Tibial artery (tissue), 4 donors: ENCODE measurements at regions not wholly inside any gene's neighbourhood (a gene's known extent, or its start where the extent isn't known, plus 50 kb on each side); places are given as distances from the start of the nearest gene placed in this dataset.

Experiments
- DNase-seq, 2 donors: peaks; one replicate each; pipeline ENCODE4 v3.0.0-alpha.2; 2019
- H3K27ac ChIP-seq, 2 donors: fragments of 200-600 bp; sonication (generic) in 1 of 2; 1 replicate in 1 of 2; 2 replicates in 1 of 2; pipeline ENCODE4 v1.5.1; 2018 to 2019; ENCODE audit warnings: mild to moderate bottlenecking in 1 of 2
- H3K27me3 ChIP-seq, 2 donors: fragments of 200-600 bp; sonication (generic) in 1 of 2; one replicate each; pipeline versions ENCODE4 v1.5.1 to v1.6.0; 2016 to 2019
- H3K36me3 ChIP-seq, 3 donors: fragments of 200-600 bp; sonication (generic) in 2 of 3; one replicate each; pipeline ENCODE4 v1.5.1; 2016 to 2019; ENCODE audit warnings: mild to moderate bottlenecking in 2 of 3
- H3K4me1 ChIP-seq, 4 donors: fragments of 200-600 bp; sonication (generic) in 2 of 4; 1 replicate in 3 of 4; 2 replicates in 1 of 4; pipeline ENCODE4 v1.5.1; 2016 to 2019
- H3K4me3 ChIP-seq, 2 donors: fragments of 200-600 bp; sonication (generic) in 1 of 2; 1 replicate in 1 of 2; 2 replicates in 1 of 2; pipeline ENCODE4 v1.5.1; 2018 to 2019; ENCODE audit warnings: mild to moderate bottlenecking in 2 of 2
- H3K9me3 ChIP-seq, 3 donors: fragments of 200-600 bp; sonication (generic) in 1 of 3; one replicate each; pipeline ENCODE4 v1.5.1; 2016 to 2019
- CTCF ChIP-seq, 2 experiments: fragments of 200-600 bp in 1 of 2; fragments of 450-650 bp in 1 of 2; IDR thresholded peaks; one replicate each; pipeline ENCODE4 v1.5.1; 2017 to 2019; ENCODE audit warnings: antibody characterized with exemption in 2 of 2, mild to moderate bottlenecking in 1 of 2, moderate library complexity in 1 of 2
- intact Hi-C: fragments of 100-400 bp; cut with DNase I; formaldehyde crosslinking; loops from one replicate; pipeline ENCODE4 v1.15.0; 2023; ENCODE audit warnings: low total_unique reads

GRCh38 chr18:5639131-5639530 lies 95.3 kb upstream of the EPB41L3 start:
- intact Hi-C loops, result no loop called here
- Histone ChIP-seq H3K4me1 (no peaks in the 10 kb centered on the region), H3K9me3 (no peaks in the 10 kb centered on the region), H3K27ac (no peak overlapping the region), H3K4me3 (no peak overlapping the region), H3K36me3 (no peaks in the 10 kb centered on the region), H3K27me3 (no peaks in the 10 kb centered on the region)
- TF ChIP-seq CTCF (IDR thresholded peaks at IDR 0.05), result no peak
- DNase-seq, result no peak

DNA sequence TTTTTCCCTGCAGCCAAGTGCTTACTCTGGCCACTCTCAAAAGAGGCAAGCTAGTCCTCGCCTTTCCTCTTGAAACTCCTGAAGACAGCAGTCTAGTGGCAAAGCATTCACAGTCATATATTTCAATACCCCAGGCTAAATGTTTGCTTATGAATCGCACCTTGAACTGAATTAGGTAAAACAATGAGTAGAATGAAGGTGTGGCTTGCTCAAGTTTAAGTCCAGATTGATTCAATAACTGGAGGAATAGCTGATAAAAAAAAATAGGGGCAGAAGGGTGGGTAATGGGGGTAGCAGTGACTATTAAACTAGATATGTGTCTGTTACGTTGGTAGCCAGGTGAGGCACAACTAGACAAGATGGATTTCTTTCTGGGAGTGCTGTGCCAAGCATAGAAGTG lies 88.2 kb upstream of the EPB41L3 start:
- H3K27me3 ChIP-seq, result peaks cover 0 to 21% of the 10 kb centered on the region in 2 donors
- H3K4me3 ChIP-seq, result no peak overlapping the region
- no peaks in the 10 kb centered on the region for H3K36me3 ChIP-seq
- intact Hi-C loops, result no loop called here
- H3K9me3 ChIP-seq, result no peaks in the 10 kb centered on the region
- no peak overlapping the region for H3K27ac ChIP-seq
- TF ChIP-seq CTCF (IDR thresholded peaks at IDR 0.05), result no peak
- peaks cover 0 to 29% (median 20%) of the 10 kb centered on the region in 4 donors for H3K4me1 ChIP-seq
- no peak for DNase-seq

DNA sequence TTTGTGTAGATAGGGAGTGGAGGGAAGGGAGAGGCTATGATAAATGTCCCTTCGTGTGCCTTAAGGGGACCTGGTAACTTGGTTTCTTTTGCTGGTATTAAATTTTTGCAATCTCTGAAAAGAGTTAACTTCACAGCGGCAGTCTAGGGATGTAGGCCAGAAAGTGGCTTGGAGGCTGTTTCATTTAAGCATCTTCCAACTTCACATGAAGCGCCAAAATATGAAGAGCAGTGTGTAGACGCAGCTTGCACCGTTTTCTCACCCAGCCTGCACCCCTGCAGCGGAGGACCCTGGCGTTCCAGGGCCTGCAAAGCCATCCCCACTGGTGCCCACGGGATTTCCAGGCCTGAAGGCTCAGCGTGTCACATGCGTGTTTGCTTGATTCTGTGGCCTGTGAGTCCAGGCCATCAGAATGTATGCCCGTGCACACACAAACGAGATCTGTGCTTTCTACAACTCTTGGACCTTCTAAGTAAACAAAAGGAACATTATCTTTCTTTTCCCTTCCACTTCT lies 87.2 kb upstream of the EPB41L3 start:
- no peak for DNase-seq
- H3K4me3 ChIP-seq, result peak overlapping the region; percentile 55 to 77
- H3K9me3 ChIP-seq, result no peaks in the 10 kb centered on the region
- no peak for TF ChIP-seq CTCF (IDR thresholded peaks at IDR 0.05)
- no peak overlapping the region for H3K27ac ChIP-seq
- intact Hi-C loops, result no loop called here
- H3K27me3 ChIP-seq, result peaks cover 0 to 32% of the 10 kb centered on the region in 2 donors
- H3K36me3 ChIP-seq, result no peaks in the 10 kb centered on the region
- H3K4me1 ChIP-seq, result peaks cover 0 to 29% (median 20%) of the 10 kb centered on the region in 4 donors

- Histone ChIP-seq H3K4me1 (peaks cover 0 to 29% (median 20%) of the 10 kb centered on the region in 4 donors), H3K27ac (peak overlapping the region; percentile 25 to 28), H3K4me3 (peak overlapping the region; percentile 55 to 77), H3K9me3 (no peaks in the 10 kb centered on the region), H3K36me3 (no peaks in the 10 kb centered on the region), H3K27me3 (peaks cover 0 to 33% of the 10 kb centered on the region in 2 donors)
- intact Hi-C loops, result no loop called here
- DNase-seq, result peak; percentile 72 to 79
- no peak for TF ChIP-seq CTCF (IDR thresholded peaks at IDR 0.05)
Measured at GRCh38 chr18:5630057-5630899, 86.5 kb upstream of the EPB41L3 start.

- H3K36me3 ChIP-seq, result no peaks in the 10 kb centered on the region
- no peak for TF ChIP-seq CTCF (IDR thresholded peaks at IDR 0.05)
Measured at GRCh38 chr18:5628512-5629255, 84.9 kb upstream of the EPB41L3 start.

More at GRCh38 chr18:5628512-5629255, 84.9 kb upstream of the EPB41L3 start:
- Histone ChIP-seq H3K4me1 (peaks cover 0 to 29% (median 20%) of the 10 kb centered on the region in 4 donors), H3K4me3 (peak overlapping the region; percentile 55 to 77), H3K27ac (no peak overlapping the region), H3K9me3 (no peaks in the 10 kb centered on the region), H3K27me3 (peaks cover 0 to 33% of the 10 kb centered on the region in 2 donors)
- intact Hi-C loops, result no loop called here
- peak; percentile 41 to 71 for DNase-seq
